Keratinocyte (primary cell): ENCODE measurements at regions not wholly inside any gene's neighbourhood (a gene's known extent, or its start where the extent isn't known, plus 50 kb on each side); places are given as distances from the start of the nearest gene placed in this dataset.

Experiments
- EZH2 ChIP-seq: IDR thresholded peaks from one replicate; pipeline ENCODE4 v1.6.1; 2012; ENCODE audit warnings: inconsistent platforms, mild to moderate bottlenecking, low read length, moderate library complexity
- TF ChIP-seq, protein P1 (sequence below), 3 experiments: IDR thresholded peaks in 1 of 3; conservative IDR thresholded peaks in 1 of 3; optimal IDR thresholded peaks in 1 of 3; 2 replicates in 2 of 3; 3 replicates in 1 of 3; pipeline versions ENCODE3 to v1.5.1; 2011; ENCODE audit warnings: low read length in 3 of 3, mild to moderate bottlenecking in 3 of 3, moderate library complexity in 2 of 3, control low read depth in 1 of 3, inconsistent platforms in 1 of 3; ENCODE audit not compliant: insufficient read depth in 2 of 3; ENCODE audit errors: extremely low read depth in 1 of 3

DNA sequence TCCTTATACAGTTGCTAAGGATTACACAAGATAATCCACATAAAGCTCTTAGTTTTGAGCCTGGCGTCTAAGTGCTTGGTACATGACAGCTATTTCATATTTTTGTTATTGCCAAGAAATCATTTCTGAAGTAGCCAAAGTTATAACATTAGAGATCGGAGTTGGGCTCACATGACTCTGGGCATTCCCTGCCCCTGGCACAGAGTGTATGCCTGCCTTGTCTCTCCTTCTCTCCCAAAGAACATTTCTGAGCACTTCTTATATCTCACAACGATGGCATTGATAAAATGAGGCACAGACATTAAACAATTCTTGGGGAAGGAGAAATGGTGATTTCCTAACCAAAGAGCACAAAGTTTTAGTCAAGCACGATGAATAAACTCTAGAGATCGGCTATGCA is 87.7 kb upstream of the DDX18 start:
- no peak for TF ChIP-seq EZH2
- TF ChIP-seq, protein P1, sequence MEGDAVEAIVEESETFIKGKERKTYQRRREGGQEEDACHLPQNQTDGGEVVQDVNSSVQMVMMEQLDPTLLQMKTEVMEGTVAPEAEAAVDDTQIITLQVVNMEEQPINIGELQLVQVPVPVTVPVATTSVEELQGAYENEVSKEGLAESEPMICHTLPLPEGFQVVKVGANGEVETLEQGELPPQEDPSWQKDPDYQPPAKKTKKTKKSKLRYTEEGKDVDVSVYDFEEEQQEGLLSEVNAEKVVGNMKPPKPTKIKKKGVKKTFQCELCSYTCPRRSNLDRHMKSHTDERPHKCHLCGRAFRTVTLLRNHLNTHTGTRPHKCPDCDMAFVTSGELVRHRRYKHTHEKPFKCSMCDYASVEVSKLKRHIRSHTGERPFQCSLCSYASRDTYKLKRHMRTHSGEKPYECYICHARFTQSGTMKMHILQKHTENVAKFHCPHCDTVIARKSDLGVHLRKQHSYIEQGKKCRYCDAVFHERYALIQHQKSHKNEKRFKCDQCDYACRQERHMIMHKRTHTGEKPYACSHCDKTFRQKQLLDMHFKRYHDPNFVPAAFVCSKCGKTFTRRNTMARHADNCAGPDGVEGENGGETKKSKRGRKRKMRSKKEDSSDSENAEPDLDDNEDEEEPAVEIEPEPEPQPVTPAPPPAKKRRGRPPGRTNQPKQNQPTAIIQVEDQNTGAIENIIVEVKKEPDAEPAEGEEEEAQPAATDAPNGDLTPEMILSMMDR (optimal IDR thresholded peaks at IDR 0.05 in 1 of 3, IDR thresholded peaks at IDR 0.05 in 1 of 3, conservative IDR thresholded peaks at IDR 0.05 in 1 of 3; ENCODE audit: extremely low read depth in 1 of 3, insufficient read depth in 2 of 3, low read length in 3 of 3) = no peak
